ENCODE measurements at regions not wholly inside any gene's neighbourhood (a gene's known extent, or its start where the extent isn't known, plus 50 kb on each side); places are given as distances from the start of the nearest gene placed in this dataset.
"Not testable (repeated sequence)": the region's sequence is repeated elsewhere in the genome, so short reads cannot be mapped to it uniquely, and the experiment has no call there.

GRCh38 chr13:48826922-48827454, 148.7 kb upstream of the FNDC3A start:
- H2AK5ac ChIP-seq (ENCODE audit: low read depth, low read length); H3K79me1 ChIP-seq (ENCODE audit: low read depth, low read length); H3K23ac ChIP-seq (ENCODE audit: low read depth, low read length, poor library complexity); H2BK5ac ChIP-seq (ENCODE audit: low read length); H3K4me3 ChIP-seq (ENCODE audit: low read length in 2 of 2); H3K27ac ChIP-seq (replicated peaks; ENCODE audit: low read length); H3K9me3 ChIP-seq (replicated peaks in 1 of 2; ENCODE audit: control insufficient read depth in 2 of 2, insufficient read depth in 1 of 2, low read depth in 1 of 2, low read length in 2 of 2); H4K91ac ChIP-seq (ENCODE audit: low read depth, low read length, poor library complexity); H3K36me3 ChIP-seq (replicated peaks in 1 of 2; ENCODE audit: control insufficient read depth in 2 of 2, insufficient read depth in 2 of 2, low read length in 2 of 2); H3K27me3 ChIP-seq (ENCODE audit: control insufficient read depth in 3 of 3, insufficient read depth in 3 of 3, low read depth in 1 of 3, low read length in 3 of 3); H3K9ac ChIP-seq (ENCODE audit: low read depth, low read length, poor library complexity); H3K14ac ChIP-seq (ENCODE audit: low read length); H2BK12ac ChIP-seq (ENCODE audit: low read length); H2BK15ac ChIP-seq (ENCODE audit: low read length); H2BK120ac ChIP-seq (ENCODE audit: low read depth, low read length); H3K4me1 ChIP-seq (ENCODE audit: control insufficient read depth in 2 of 2, insufficient read depth in 1 of 2, low read depth in 1 of 2, low read length in 2 of 2); DNase-seq (ENCODE audit: low spot score); H3K18ac ChIP-seq (ENCODE audit: low read length); H2AFZ ChIP-seq (ENCODE audit: low read length); H4K8ac ChIP-seq (ENCODE audit: low read depth, low read length); H3K4ac ChIP-seq (ENCODE audit: low read length); H3K4me2 ChIP-seq (ENCODE audit: insufficient read depth, low read length, poor library complexity, severe bottlenecking): not testable (repeated sequence)
- no CpG with 5 or more reads among the region's 2 CpGs for WGBS, 2 donors (ENCODE audit: extremely low coverage in 2 of 2, insufficient read length in 2 of 2, insufficient replicate concordance in 1 of 2)

- no peak overlapping the region for H3K23ac ChIP-seq (ENCODE audit: low read depth, low read length, poor library complexity)
- H3K4me2 ChIP-seq (ENCODE audit: insufficient read depth, low read length, poor library complexity, severe bottlenecking) = no peak overlapping the region
- peaks cover 0 to 4% of the 10 kb centered on the region in 2 donors for H3K4me1 ChIP-seq (ENCODE audit: control insufficient read depth in 2 of 2, insufficient read depth in 1 of 2, low read depth in 1 of 2, low read length in 2 of 2)
- no peak overlapping the region for H3K9ac ChIP-seq (ENCODE audit: low read depth, low read length, poor library complexity)
- H4K91ac ChIP-seq (ENCODE audit: low read depth, low read length, poor library complexity) = no peak overlapping the region
- H2BK120ac ChIP-seq (ENCODE audit: low read depth, low read length) = no peak overlapping the region
- no CpG with 5 or more reads among the region's 2 CpGs for WGBS, 2 donors (ENCODE audit: extremely low coverage in 2 of 2, insufficient read length in 2 of 2, insufficient replicate concordance in 1 of 2)
- H2AFZ ChIP-seq (ENCODE audit: low read length) = no peak overlapping the region
- H3K27me3 ChIP-seq (ENCODE audit: control insufficient read depth in 3 of 3, insufficient read depth in 3 of 3, low read depth in 1 of 3, low read length in 3 of 3) = no peaks in the 10 kb centered on the region
- no peaks in the 10 kb centered on the region for H3K79me1 ChIP-seq (ENCODE audit: low read depth, low read length)
- no peak overlapping the region for H3K18ac ChIP-seq (ENCODE audit: low read length)
- no peak overlapping the region for H3K4me3 ChIP-seq (ENCODE audit: low read length in 2 of 2)
- DNase-seq (ENCODE audit: low spot score) = no peak
- H4K8ac ChIP-seq (ENCODE audit: low read depth, low read length) = no peak overlapping the region
- H3K14ac ChIP-seq (ENCODE audit: low read length) = no peak overlapping the region
- no peak overlapping the region for H2BK5ac ChIP-seq (ENCODE audit: low read length)
- no peak overlapping the region for H2BK15ac ChIP-seq (ENCODE audit: low read length)
- H3K9me3 ChIP-seq (replicated peaks in 1 of 2; ENCODE audit: control insufficient read depth in 2 of 2, insufficient read depth in 1 of 2, low read depth in 1 of 2, low read length in 2 of 2) = peaks cover 0 to 2% of the 10 kb centered on the region in 2 donors
- H3K27ac ChIP-seq (replicated peaks; ENCODE audit: low read length) = no peak overlapping the region
- H3K4ac ChIP-seq (ENCODE audit: low read length) = no peak overlapping the region
- H3K36me3 ChIP-seq (replicated peaks in 1 of 2; ENCODE audit: control insufficient read depth in 2 of 2, insufficient read depth in 2 of 2, low read length in 2 of 2) = no peaks in the 10 kb centered on the region
- no peak overlapping the region for H2AK5ac ChIP-seq (ENCODE audit: low read depth, low read length)
- no peak overlapping the region for H2BK12ac ChIP-seq (ENCODE audit: low read length)
Observed at GRCh38 chr13:48827709-48828108, 148.0 kb upstream of the FNDC3A start.

- no peak overlapping the region for H3K23ac ChIP-seq (ENCODE audit: low read depth, low read length, poor library complexity)
- no peak overlapping the region for H2BK15ac ChIP-seq (ENCODE audit: low read length)
- no peaks in the 10 kb centered on the region for H3K27me3 ChIP-seq (ENCODE audit: control insufficient read depth in 3 of 3, insufficient read depth in 3 of 3, low read depth in 1 of 3, low read length in 3 of 3)
- no peak overlapping the region for H3K4me2 ChIP-seq (ENCODE audit: insufficient read depth, low read length, poor library complexity, severe bottlenecking)
- no peaks in the 10 kb centered on the region for H3K36me3 ChIP-seq (replicated peaks in 1 of 2; ENCODE audit: control insufficient read depth in 2 of 2, insufficient read depth in 2 of 2, low read length in 2 of 2)
- no peak overlapping the region for H3K27ac ChIP-seq (replicated peaks; ENCODE audit: low read length)
- H3K79me1 ChIP-seq (ENCODE audit: low read depth, low read length) = no peaks in the 10 kb centered on the region
- H3K9me3 ChIP-seq (replicated peaks in 1 of 2; ENCODE audit: control insufficient read depth in 2 of 2, insufficient read depth in 1 of 2, low read depth in 1 of 2, low read length in 2 of 2) = peaks cover 0 to 2% of the 10 kb centered on the region in 2 donors
- H4K8ac ChIP-seq (ENCODE audit: low read depth, low read length) = no peak overlapping the region
- H3K4ac ChIP-seq (ENCODE audit: low read length) = no peak overlapping the region
- H2AFZ ChIP-seq (ENCODE audit: low read length) = no peak overlapping the region
- DNase-seq (ENCODE audit: low spot score) = no peak
- no peak overlapping the region for H2BK5ac ChIP-seq (ENCODE audit: low read length)
- H3K14ac ChIP-seq (ENCODE audit: low read length) = no peak overlapping the region
- no CpG with 5 or more reads among the region's 2 CpGs for WGBS, 2 donors (ENCODE audit: extremely low coverage in 2 of 2, insufficient read length in 2 of 2, insufficient replicate concordance in 1 of 2)
- no peak overlapping the region for H2BK12ac ChIP-seq (ENCODE audit: low read length)
- H3K4me1 ChIP-seq (ENCODE audit: control insufficient read depth in 2 of 2, insufficient read depth in 1 of 2, low read depth in 1 of 2, low read length in 2 of 2) = peaks cover 0 to 2% of the 10 kb centered on the region in 2 donors
- H4K91ac ChIP-seq (ENCODE audit: low read depth, low read length, poor library complexity) = no peak overlapping the region
- no peak overlapping the region for H2BK120ac ChIP-seq (ENCODE audit: low read depth, low read length)
- no peak overlapping the region for H2AK5ac ChIP-seq (ENCODE audit: low read depth, low read length)
- no peak overlapping the region for H3K4me3 ChIP-seq (ENCODE audit: low read length in 2 of 2)
- H3K9ac ChIP-seq (ENCODE audit: low read depth, low read length, poor library complexity) = no peak overlapping the region
- H3K18ac ChIP-seq (ENCODE audit: low read length) = no peak overlapping the region
Observed at GRCh38 chr13:48828962-48829411, 146.7 kb upstream of the FNDC3A start.

GRCh38 chr13:48829536-48829935, 146.2 kb upstream of the FNDC3A start:
- Histone ChIP-seq H3K14ac (ENCODE audit: low read length) (no peak overlapping the region), H3K4me2 (ENCODE audit: insufficient read depth, low read length, poor library complexity, severe bottlenecking) (no peak overlapping the region), H3K27me3 (ENCODE audit: control insufficient read depth in 3 of 3, insufficient read depth in 3 of 3, low read depth in 1 of 3, low read length in 3 of 3) (no peaks in the 10 kb centered on the region), H3K23ac (ENCODE audit: low read depth, low read length, poor library complexity) (no peak overlapping the region), H2BK5ac (ENCODE audit: low read length) (no peak overlapping the region), H3K4me3 (ENCODE audit: low read length in 2 of 2) (no peak overlapping the region), H3K79me1 (ENCODE audit: low read depth, low read length) (no peaks in the 10 kb centered on the region), H2AFZ (ENCODE audit: low read length) (no peak overlapping the region), H3K9me3 (replicated peaks in 1 of 2; ENCODE audit: control insufficient read depth in 2 of 2, insufficient read depth in 1 of 2, low read depth in 1 of 2, low read length in 2 of 2) (peaks cover 0 to 2% of the 10 kb centered on the region in 2 donors), H4K8ac (ENCODE audit: low read depth, low read length) (no peak overlapping the region), H3K4ac (ENCODE audit: low read length) (no peak overlapping the region), H3K9ac (ENCODE audit: low read depth, low read length, poor library complexity) (no peak overlapping the region), H2BK15ac (ENCODE audit: low read length) (no peak overlapping the region), H2BK120ac (ENCODE audit: low read depth, low read length) (no peak overlapping the region), H2BK12ac (ENCODE audit: low read length) (no peak overlapping the region), H3K18ac (ENCODE audit: low read length) (no peak overlapping the region), H2AK5ac (ENCODE audit: low read depth, low read length) (no peak overlapping the region), H3K4me1 (ENCODE audit: control insufficient read depth in 2 of 2, insufficient read depth in 1 of 2, low read depth in 1 of 2, low read length in 2 of 2) (peaks cover 0 to 2% of the 10 kb centered on the region in 2 donors), H3K36me3 (replicated peaks in 1 of 2; ENCODE audit: control insufficient read depth in 2 of 2, insufficient read depth in 2 of 2, low read length in 2 of 2) (no peaks in the 10 kb centered on the region), H4K91ac (ENCODE audit: low read depth, low read length, poor library complexity) (no peak overlapping the region), H3K27ac (replicated peaks; ENCODE audit: low read length) (no peak overlapping the region)
- no peak for DNase-seq (ENCODE audit: low spot score)
- no CpG with 5 or more reads among the region's 1 CpG for WGBS, 2 donors (ENCODE audit: extremely low coverage in 2 of 2, insufficient read length in 2 of 2, insufficient replicate concordance in 1 of 2)
